ENCODE measurements at regions not wholly inside any gene's neighbourhood (a gene's known extent, or its start where the extent isn't known, plus 50 kb on each side); places are given as distances from the start of the nearest gene placed in this dataset.
A peak's percentile ranks its signal among the peaks of the same experiment; 100 is the strongest.

GRCh38 chr10:31582365-31583052, 263.5 kb downstream of the ZEB1 start:
- peak; percentile 68 for DNase-seq (ENCODE audit: low spot score)

- no peak for DNase-seq (ENCODE audit: low spot score)
Measured at GRCh38 chr10:31581741-31582323, 262.8 kb downstream of the ZEB1 start.

- no peak for DNase-seq (ENCODE audit: low spot score)
Measured at GRCh38 chr10:31580646-31581045, 261.6 kb downstream of the ZEB1 start.
